Spinal cord (tissue), 9 donors: ENCODE measurements at regions not wholly inside any gene's neighbourhood (a gene's known extent, or its start where the extent isn't known, plus 50 kb on each side); places are given as distances from the start of the nearest gene placed in this dataset.
A peak's percentile ranks its signal among the peaks of the same experiment; 100 is the strongest.

ENCODE experiments used
- DNase-seq, 6 donors: peaks; one replicate each; pipeline versions ENCODE4 v3.0.0 to v3.0.0-alpha.2; 2013 to 2015; ENCODE audit warnings: low spot score in 6 of 6, low read depth in 4 of 6
- H3K27ac ChIP-seq: one replicate; pipeline ENCODE4 v1.5.1; 2013; ENCODE audit warnings: low read depth, low read length, control low read depth
- H3K27me3 ChIP-seq: one replicate; pipeline ENCODE4 v1.6.1; 2013; ENCODE audit warnings: low read length; ENCODE audit not compliant: control insufficient read depth, insufficient read depth
- H3K36me3 ChIP-seq: one replicate; pipeline ENCODE4 v1.6.1; 2013; ENCODE audit warnings: low read length; ENCODE audit not compliant: control insufficient read depth, insufficient read depth
- H3K4me1 ChIP-seq: one replicate; pipeline ENCODE4 v1.6.1; 2013; ENCODE audit warnings: low read length; ENCODE audit not compliant: control insufficient read depth, insufficient read depth
- H3K4me3 ChIP-seq: one replicate; pipeline ENCODE4 v1.5.1; 2013; ENCODE audit warnings: low read depth, low read length, control low read depth
- H3K9me3 ChIP-seq: one replicate; pipeline ENCODE4 v1.6.1; 2013; ENCODE audit warnings: low read length; ENCODE audit not compliant: control insufficient read depth, insufficient read depth
- WGBS: methylation state at CpG from one replicate; pipeline ENCODE4 v1.1.5; 2013; ENCODE audit warnings: missing lambda C conversion rate; ENCODE audit not compliant: insufficient coverage; 5-methylcytosine and 5-hydroxymethylcytosine counted together
- donor health status: healthy.

DNA sequence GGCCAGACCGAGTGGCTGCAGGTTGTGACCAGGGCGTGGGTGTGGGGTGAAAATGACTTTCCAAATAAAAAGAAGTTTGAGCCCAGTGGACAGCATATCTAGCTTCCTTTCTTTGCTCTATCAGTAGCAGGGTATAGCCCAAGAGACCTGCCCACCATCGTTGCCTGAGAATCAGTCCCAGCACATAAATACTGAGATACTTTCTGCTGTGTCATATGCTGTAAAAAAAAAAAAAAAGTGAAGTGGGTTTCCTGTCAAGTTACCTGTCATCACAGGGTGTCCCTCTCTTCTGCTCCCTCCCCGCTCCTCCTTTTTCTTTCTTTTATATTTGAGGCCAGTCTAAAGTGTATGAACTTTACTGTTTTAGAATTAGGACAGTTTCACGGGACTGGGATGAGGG is 330.3 kb upstream of the BOD1L1 start:
- H3K27me3 ChIP-seq: no peaks in the 10 kb centered on the region
- no peak overlapping the region for H3K4me3 ChIP-seq
- 60% methylated on average over 1 of the region's 5 CpGs for WGBS
- H3K36me3 ChIP-seq: no peaks in the 10 kb centered on the region
- no peak for DNase-seq
- no peaks in the 10 kb centered on the region for H3K4me1 ChIP-seq
- no peaks in the 10 kb centered on the region for H3K9me3 ChIP-seq
- no peak overlapping the region for H3K27ac ChIP-seq

DNA sequence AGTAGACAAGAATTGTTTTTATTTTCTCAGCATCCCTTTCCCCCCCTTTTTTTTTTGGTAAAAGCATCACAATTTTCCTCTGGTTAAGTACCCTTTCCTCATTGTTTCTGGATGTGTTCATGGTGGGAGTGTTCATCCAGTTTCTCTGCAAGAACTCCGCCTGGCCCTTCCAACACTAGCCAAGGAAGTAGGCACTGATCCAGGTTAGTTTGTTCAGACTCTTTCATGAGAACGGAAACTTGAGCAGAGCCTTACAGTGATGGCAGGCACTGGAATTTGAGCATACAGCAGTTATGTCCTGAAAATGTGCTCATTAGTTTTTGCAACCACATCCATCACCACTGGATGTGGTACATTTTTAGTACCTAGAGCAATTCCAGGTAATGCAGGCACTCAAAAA is 336.1 kb upstream of the BOD1L1 start:
- no peaks in the 10 kb centered on the region for H3K4me1 ChIP-seq
- no peak overlapping the region for H3K4me3 ChIP-seq
- no peak overlapping the region for H3K27ac ChIP-seq
- 33% methylated on average over 1 of the region's 2 CpGs for whole genome bisulfite sequencing
- H3K27me3 ChIP-seq: no peaks in the 10 kb centered on the region
- peak in 1 of 6 donors; percentile 63 for DNase-seq
- H3K9me3 ChIP-seq: no peaks in the 10 kb centered on the region
- H3K36me3 ChIP-seq: no peaks in the 10 kb centered on the region

DNA sequence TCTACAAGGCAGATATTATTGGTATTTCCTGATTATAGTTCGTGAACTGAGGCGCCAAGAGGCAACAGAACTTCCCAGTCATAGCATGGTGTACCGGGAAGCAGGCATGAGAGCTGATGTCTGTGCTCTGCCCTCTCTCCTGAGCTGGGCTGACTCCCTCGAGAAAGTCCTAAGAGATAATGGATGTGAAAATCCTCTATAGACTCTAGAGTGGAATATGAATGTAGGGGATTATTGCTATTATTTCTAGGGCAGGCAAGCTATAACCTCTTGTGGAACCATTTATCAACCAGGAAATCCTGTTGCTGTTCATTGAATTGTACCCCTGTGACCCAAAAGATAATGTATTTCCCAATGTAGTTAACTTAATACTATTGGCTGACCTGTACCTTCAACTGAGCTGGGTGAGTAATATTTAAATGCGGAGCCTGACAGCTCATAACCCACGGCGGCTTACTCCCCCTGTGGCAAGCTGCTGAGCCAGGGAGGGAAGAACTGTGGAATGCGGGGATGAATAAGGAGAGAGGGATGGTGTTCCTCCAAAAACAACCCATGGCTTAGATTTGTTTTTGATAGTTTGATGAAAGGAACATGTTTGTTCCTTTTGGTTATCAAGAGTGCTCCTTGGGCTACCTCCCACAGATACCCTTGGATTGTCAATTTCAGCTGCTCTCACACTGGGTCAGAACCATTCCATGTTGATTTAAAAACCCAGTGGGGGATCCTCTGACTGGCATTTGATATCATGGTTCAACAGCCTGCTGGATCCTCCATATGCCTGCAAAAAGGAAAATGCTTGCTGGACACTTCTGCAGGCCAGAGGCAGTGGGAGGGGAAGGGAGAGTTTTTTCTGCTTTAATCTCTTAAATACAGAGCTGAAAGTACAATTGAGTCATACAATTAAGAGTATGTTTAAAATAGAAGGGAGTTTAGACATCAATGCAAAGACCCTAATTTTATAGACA is 339.0 kb upstream of the BOD1L1 start:
- DNase-seq: peak in 2 of 6 donors; percentile 43 to 66

DNA sequence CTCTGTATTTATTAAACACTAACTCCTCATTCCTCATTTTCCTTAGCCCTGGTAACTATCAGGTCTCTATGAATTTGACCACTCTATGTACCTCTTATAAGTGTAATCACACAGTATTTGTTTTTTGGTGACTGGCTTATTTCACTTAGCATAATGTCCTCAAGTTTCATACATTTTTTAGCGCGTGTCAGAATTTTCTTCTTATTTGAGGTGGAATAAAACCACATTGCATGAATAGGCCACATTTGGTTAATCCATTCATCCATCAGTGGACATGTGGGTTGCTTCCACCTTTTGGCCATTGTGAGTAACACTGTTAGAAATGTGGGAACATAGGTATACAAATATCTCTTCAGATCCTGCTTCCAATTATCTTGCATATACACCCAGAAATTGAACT is 341.2 kb upstream of the BOD1L1 start:
- no peak overlapping the region for H3K4me3 ChIP-seq
- no peak overlapping the region for H3K27ac ChIP-seq
- no peaks in the 10 kb centered on the region for H3K4me1 ChIP-seq
- no CpG with 5 or more reads among the region's 2 CpGs for WGBS
- no peaks in the 10 kb centered on the region for H3K9me3 ChIP-seq
- H3K36me3 ChIP-seq: no peaks in the 10 kb centered on the region
- H3K27me3 ChIP-seq: no peaks in the 10 kb centered on the region
- no peak for DNase-seq

More for the DNA sequence above, 339.0 kb upstream of the BOD1L1 start:
- Histone ChIP-seq H3K36me3 (no peaks in the 10 kb centered on the region), H3K4me3 (no peak overlapping the region), H3K27ac (no peak overlapping the region), H3K4me1 (no peaks in the 10 kb centered on the region), H3K27me3 (no peaks in the 10 kb centered on the region), H3K9me3 (no peaks in the 10 kb centered on the region)
- 69% methylated on average over 5 of the region's 8 CpGs for WGBS

DNA sequence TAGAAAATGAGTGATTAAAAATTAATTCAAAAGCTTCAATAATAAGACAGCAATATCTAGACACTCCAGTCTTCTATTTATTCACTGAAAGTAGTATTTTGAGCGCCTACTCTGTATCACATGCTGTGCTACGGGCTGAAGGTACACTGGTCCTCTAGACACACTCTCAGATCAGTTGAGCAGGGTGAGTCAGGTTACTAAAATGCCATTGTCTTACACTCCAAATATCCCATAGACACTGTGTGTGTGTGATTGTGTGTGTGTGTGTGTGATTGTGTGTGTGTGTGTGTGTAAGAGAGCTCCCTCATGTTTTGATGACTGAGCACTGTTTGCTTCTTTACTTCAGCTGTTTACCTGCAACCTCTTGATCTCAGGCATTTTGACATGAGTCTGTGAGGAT is 342.8 kb upstream of the BOD1L1 start:
- Histone ChIP-seq H3K27ac (no peak overlapping the region), H3K4me1 (no peaks in the 10 kb centered on the region), H3K36me3 (no peaks in the 10 kb centered on the region), H3K9me3 (no peaks in the 10 kb centered on the region), H3K27me3 (no peaks in the 10 kb centered on the region), H3K4me3 (no peak overlapping the region)
- no peak for DNase-seq
- WGBS: no CpG with 5 or more reads among the region's 2 CpGs

DNA sequence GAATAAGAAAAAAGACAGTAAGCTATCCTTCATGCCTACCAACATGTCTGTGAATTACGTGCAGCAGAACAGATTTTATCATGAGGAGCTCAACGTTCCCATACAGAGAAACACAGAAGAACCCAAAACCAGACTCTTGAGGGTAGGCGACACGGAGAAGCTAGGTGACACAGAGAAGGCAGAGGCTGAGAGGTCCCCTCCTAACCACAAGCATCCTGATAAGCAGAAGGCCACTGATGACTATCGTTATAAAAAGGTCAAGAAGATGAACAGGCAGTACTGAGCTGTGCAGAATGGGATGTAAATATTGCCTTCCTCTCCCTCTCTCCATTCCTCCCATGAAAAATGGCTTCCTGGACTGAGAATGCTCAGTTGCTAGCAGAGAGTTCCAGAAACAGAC is 350.2 kb upstream of the BOD1L1 start:
- no peak for DNase-seq
- Histone ChIP-seq H3K4me3 (no peak overlapping the region), H3K36me3 (no peaks in the 10 kb centered on the region), H3K27me3 (no peaks in the 10 kb centered on the region), H3K9me3 (no peaks in the 10 kb centered on the region), H3K4me1 (peaks cover 4% of the 10 kb centered on the region), H3K27ac (no peak overlapping the region)
- WGBS: no CpG with 5 or more reads among the region's 5 CpGs

DNA sequence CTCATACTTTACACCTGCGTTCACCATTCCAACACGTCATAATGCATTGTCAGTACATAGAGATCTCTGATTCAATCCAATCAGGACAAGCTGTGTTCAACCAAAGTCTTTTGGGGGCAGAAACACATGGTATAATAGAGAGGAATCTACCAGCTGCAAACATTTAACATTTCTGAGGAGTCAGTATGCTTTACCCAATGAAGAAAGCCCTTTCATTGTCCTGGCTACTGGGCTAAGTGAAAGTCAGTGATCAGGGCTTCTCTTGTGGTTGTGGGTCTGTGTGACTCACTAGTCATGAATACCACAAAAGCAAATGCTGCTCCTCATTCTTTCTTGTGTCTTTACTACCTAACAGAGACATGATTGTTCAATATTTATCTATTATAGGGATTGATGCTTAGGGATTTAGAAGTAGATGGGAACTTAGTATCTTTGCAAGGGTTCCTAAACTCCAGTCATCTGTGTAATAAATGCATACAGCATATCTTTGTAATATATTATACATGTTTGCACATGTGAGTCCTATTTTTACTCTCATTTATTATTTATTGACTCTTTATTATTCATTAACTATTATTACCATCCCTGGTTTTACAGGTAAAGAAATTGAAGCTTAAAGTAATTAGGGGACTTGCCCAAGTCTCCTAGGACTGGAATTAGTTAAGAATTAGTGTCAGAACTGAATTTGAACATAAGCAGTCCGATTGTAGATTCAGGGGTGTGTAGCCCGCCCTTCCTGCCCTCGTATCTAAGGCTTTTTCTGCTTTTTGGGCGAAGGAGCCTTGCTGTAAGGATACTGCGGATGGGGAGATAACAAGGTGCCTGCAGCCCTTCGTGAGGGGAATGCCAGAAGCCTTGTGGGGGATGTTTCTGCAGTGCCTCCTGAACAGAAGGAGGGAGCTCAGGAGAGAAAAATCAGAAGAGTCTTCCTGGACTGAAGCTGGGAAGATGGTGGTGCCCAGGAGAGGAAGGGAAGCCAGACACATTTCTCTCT is 353.1 kb upstream of the BOD1L1 start:
- no peak overlapping the region for H3K4me3 ChIP-seq
- peak overlapping the region; percentile 57 for H3K27ac ChIP-seq
- no peaks in the 10 kb centered on the region for H3K36me3 ChIP-seq
- 66% methylated on average over 6 of the region's 8 CpGs for WGBS
- H3K9me3 ChIP-seq: no peaks in the 10 kb centered on the region
- DNase-seq: peak in 2 of 6 donors; percentile 48 to 51
- no peaks in the 10 kb centered on the region for H3K27me3 ChIP-seq
- H3K4me1 ChIP-seq: peaks cover 4% of the 10 kb centered on the region

DNA sequence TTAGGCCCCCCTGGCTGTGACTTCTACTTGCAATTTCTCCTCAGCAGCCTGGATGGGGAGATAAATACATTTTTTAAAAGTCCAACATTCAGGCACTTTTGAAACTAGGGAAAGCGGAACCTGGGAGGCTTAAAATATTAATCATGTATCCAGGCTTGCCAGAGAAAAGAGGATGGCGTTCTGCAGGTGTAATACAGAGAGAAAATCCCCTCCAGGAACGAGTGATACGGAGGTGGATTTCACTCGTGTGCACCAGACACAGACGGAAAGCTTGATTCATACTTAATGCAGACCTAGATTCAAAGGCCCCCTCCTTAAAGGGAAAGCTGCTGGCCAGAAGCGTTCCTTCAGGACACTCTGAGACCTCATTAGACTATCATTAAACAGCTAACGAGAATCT is 354.0 kb upstream of the BOD1L1 start:
- no peaks in the 10 kb centered on the region for H3K36me3 ChIP-seq
- no peaks in the 10 kb centered on the region for H3K9me3 ChIP-seq
- peak in 1 of 6 donors; percentile 67 for DNase-seq
- WGBS: 34% methylated on average over 4 of the region's 8 CpGs
- no peaks in the 10 kb centered on the region for H3K27me3 ChIP-seq
- H3K4me1 ChIP-seq: peaks cover 4% of the 10 kb centered on the region
- H3K4me3 ChIP-seq: no peak overlapping the region
- no peak overlapping the region for H3K27ac ChIP-seq

DNA sequence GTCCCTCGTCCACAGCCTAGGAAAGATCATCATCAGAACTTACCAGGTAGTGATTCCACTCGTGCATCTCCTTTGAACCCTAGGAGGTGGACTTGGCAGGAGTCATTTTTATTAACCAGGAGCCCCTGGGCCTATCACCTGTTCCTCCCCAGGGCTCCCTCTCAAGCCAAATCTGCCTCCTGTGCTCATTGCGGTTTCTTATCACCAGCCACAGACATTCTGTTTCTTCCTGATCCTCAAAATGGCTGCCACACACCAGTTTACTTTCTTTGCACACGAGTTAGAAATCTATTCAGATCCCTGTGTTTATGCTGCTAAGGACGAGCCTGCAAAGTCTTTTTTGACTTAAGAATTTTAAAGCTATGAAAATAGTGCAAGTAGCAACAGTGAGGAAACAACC is 354.5 kb upstream of the BOD1L1 start:
- H3K27ac ChIP-seq: no peak overlapping the region
- peaks cover 4% of the 10 kb centered on the region for H3K4me1 ChIP-seq
- DNase-seq: no peak
- 74% methylated on average over 3 of the region's 5 CpGs for whole genome bisulfite sequencing
- no peaks in the 10 kb centered on the region for H3K36me3 ChIP-seq
- no peaks in the 10 kb centered on the region for H3K27me3 ChIP-seq
- H3K9me3 ChIP-seq: no peaks in the 10 kb centered on the region
- no peak overlapping the region for H3K4me3 ChIP-seq
